Thyroid gland (tissue), 4 donors: ENCODE measurements at regions not wholly inside any gene's neighbourhood (a gene's known extent, or its start where the extent isn't known, plus 50 kb on each side); places are given as distances from the start of the nearest gene placed in this dataset.

Experiments
- DNase-seq, 2 donors: peaks; one replicate each; pipeline ENCODE4 v3.0.0-alpha.2; 2019
- H3K27ac ChIP-seq, 3 donors: fragments of 200-600 bp; sonication (generic); 1 replicate in 2 of 3; 2 replicates in 1 of 3; pipeline ENCODE4 v1.5.1; 2016 to 2019; ENCODE audit warnings: mild to moderate bottlenecking in 1 of 3, moderate library complexity in 1 of 3
- H3K27me3 ChIP-seq: fragments of 200-600 bp; sonication (generic); one replicate; pipeline ENCODE4 v1.5.1; 2019
- H3K36me3 ChIP-seq, 2 donors: fragments of 200-600 bp; sonication (generic); one replicate each; pipeline ENCODE4 v1.5.1; 2016 to 2019
- H3K4me1 ChIP-seq, 2 donors: fragments of 200-600 bp; sonication (generic); one replicate each; pipeline ENCODE4 v1.5.1; 2017 to 2019
- H3K4me3 ChIP-seq, 3 donors: fragments of 200-600 bp; sonication (generic); replicated peaks in 1 of 3; 1 replicate in 2 of 3; 2 replicates in 1 of 3; pipeline ENCODE4 v1.5.1; 2016; ENCODE audit warnings: mild to moderate bottlenecking in 1 of 3
- H3K9me3 ChIP-seq: fragments of 200-600 bp; sonication (generic); one replicate; pipeline ENCODE4 v1.5.1; 2017
- CTCF ChIP-seq, 6 experiments: fragments of 200-600 bp in 3 of 6; fragments of 450-650 bp in 3 of 6; sonication (generic) in 3 of 6; IDR thresholded peaks; one replicate each; pipeline ENCODE4 v1.5.1; 2016 to 2019; ENCODE audit warnings: antibody characterized with exemption in 6 of 6, mild to moderate bottlenecking in 2 of 6, inconsistent platforms in 1 of 6, moderate library complexity in 1 of 6
- POLR2A ChIP-seq, 2 donors: fragments of 450-650 bp; IDR thresholded peaks; one replicate each; pipeline ENCODE4 v1.6.1; 2017; ENCODE audit warnings: antibody characterized with exemption in 2 of 2, mild to moderate bottlenecking in 2 of 2, moderate library complexity in 1 of 2
- WGBS, 2 donors: methylation state at CpG; one replicate each; pipeline ENCODE4 v1.1.5; 2017; 5-methylcytosine and 5-hydroxymethylcytosine counted together
- intact Hi-C: fragments of 100-400 bp; cut with DNase I; formaldehyde crosslinking; loops from one replicate; pipeline ENCODE4 v1.15.1; 2023

GRCh38 chrX:104435249-104435648 lies 130.8 kb upstream of the IL1RAPL2 start:
- WGBS, 2 donors, result 24 to 68% methylated on average over 7 of the region's 7 CpGs
- no peaks in the 10 kb centered on the region for H3K9me3 ChIP-seq
- TF ChIP-seq POLR2A (IDR thresholded peaks at IDR 0.05), result peak in 1 of 2 donors; percentile 25
- TF ChIP-seq CTCF (IDR thresholded peaks at IDR 0.05), result no peak
- intact Hi-C loops, result no loop called here
- H3K4me3 ChIP-seq, result no peak overlapping the region
- H3K27ac ChIP-seq, result no peak overlapping the region
- peak in 1 of 2 donors; percentile 61 for DNase-seq
- no peaks in the 10 kb centered on the region for H3K36me3 ChIP-seq
- no peaks in the 10 kb centered on the region for H3K27me3 ChIP-seq
- no peaks in the 10 kb centered on the region for H3K4me1 ChIP-seq

GRCh38 chrX:104432321-104432720 lies 133.7 kb upstream of the IL1RAPL2 start:
- no peak for DNase-seq
- Histone ChIP-seq H3K4me1 (no peaks in the 10 kb centered on the region), H3K4me3 (no peak overlapping the region), H3K27me3 (no peaks in the 10 kb centered on the region), H3K27ac (no peak overlapping the region), H3K36me3 (no peaks in the 10 kb centered on the region), H3K9me3 (no peaks in the 10 kb centered on the region)
- TF ChIP-seq CTCF (IDR thresholded peaks at IDR 0.05) (no peak), POLR2A (IDR thresholded peaks at IDR 0.05) (no peak)
- intact Hi-C loops, result no loop called here
- 54 to 66% methylated on average over 3 of the region's 3 CpGs for WGBS, 2 donors

- TF ChIP-seq CTCF (IDR thresholded peaks at IDR 0.05), result no peak
- no peak for TF ChIP-seq POLR2A (IDR thresholded peaks at IDR 0.05)
- no peak overlapping the region for H3K4me3 ChIP-seq
- no peak overlapping the region for H3K27ac ChIP-seq
- intact Hi-C loops, result no loop called here
- 50 to 83% methylated on average over 1 of the region's 1 CpG for WGBS, 2 donors
- H3K4me1 ChIP-seq, result peaks cover 0 to 6% of the 10 kb centered on the region in 2 donors
- H3K9me3 ChIP-seq, result no peaks in the 10 kb centered on the region
- no peak for DNase-seq
- H3K27me3 ChIP-seq, result no peaks in the 10 kb centered on the region
- no peaks in the 10 kb centered on the region for H3K36me3 ChIP-seq
Observed at GRCh38 chrX:104430742-104431119, 135.3 kb upstream of the IL1RAPL2 start.

- no peak for TF ChIP-seq POLR2A (IDR thresholded peaks at IDR 0.05)
- Histone ChIP-seq H3K36me3 (no peaks in the 10 kb centered on the region), H3K27me3 (no peaks in the 10 kb centered on the region), H3K4me3 (no peak overlapping the region), H3K27ac (no peak overlapping the region), H3K9me3 (no peaks in the 10 kb centered on the region), H3K4me1 (peaks cover 0 to 6% of the 10 kb centered on the region in 2 donors)
- intact Hi-C loops, result no loop called here
- 51 to 63% methylated on average over 4 of the region's 4 CpGs for WGBS, 2 donors
- no peak for DNase-seq
Observed at GRCh38 chrX:104430072-104430741, 135.8 kb upstream of the IL1RAPL2 start.

GRCh38 chrX:104428231-104428630 lies 137.8 kb upstream of the IL1RAPL2 start:
- TF ChIP-seq POLR2A (IDR thresholded peaks at IDR 0.05) (no peak), CTCF (IDR thresholded peaks at IDR 0.05) (no peak)
- H3K27me3 ChIP-seq, result no peaks in the 10 kb centered on the region
- H3K4me3 ChIP-seq, result no peak overlapping the region
- H3K36me3 ChIP-seq, result no peaks in the 10 kb centered on the region
- whole genome bisulfite sequencing, 2 donors, result 94% methylated on average over 2 of the region's 2 CpGs
- no peak overlapping the region for H3K27ac ChIP-seq
- peaks cover 0 to 6% of the 10 kb centered on the region in 2 donors for H3K4me1 ChIP-seq
- intact Hi-C loops, result no loop called here
- no peak for DNase-seq
- H3K9me3 ChIP-seq, result no peaks in the 10 kb centered on the region
